Endothelial cell of umbilical vein (primary cell): ENCODE measurements at regions not wholly inside any gene's neighbourhood (a gene's known extent, or its start where the extent isn't known, plus 50 kb on each side); places are given as distances from the start of the nearest gene placed in this dataset.

ENCODE experiments used
- BruUV-seq: library from RNA; stranded (reverse); fragments of 400-500 nt; replicated peaks from 2 replicates; lab custom pipeline; 2021; lab: Mats Ljungman, UMichigan
- CTCF ChIA-PET: fragments of 300-600, 350-600 bp; sonication (Branson Sonifier 250); formaldehyde crosslinking; loops from one replicate; lab custom pipeline; 2021; ENCODE audit warnings: antibody characterized with exemption, inconsistent platforms; lab: Charles Lee
- POLR2A ChIA-PET: fragments of 300-600, 350-600 bp; sonication (Branson Sonifier 250); formaldehyde crosslinking; loops from one replicate; lab custom pipeline; 2021; ENCODE audit warnings: antibody characterized with exemption, inconsistent platforms; lab: Charles Lee
- DNase-seq: peaks from one replicate; pipeline ENCODE4 v3.0.0-alpha.2; 2011; ENCODE audit warnings: low read depth, low spot score
- FAIRE-seq: peaks from 2 replicates; lab custom pipeline; 2011; peaks lifted over from hg19 to GRCh38; lab: Jason Lieb, UNC
- H2AFZ ChIP-seq: 2 replicates; pipeline ENCODE4 v1.6.0; 2012; ENCODE audit warnings: low read depth, low read length, control low read depth, inconsistent platforms
- H3K27ac ChIP-seq: 2 replicates; pipeline ENCODE4 v1.5.1; 2011; ENCODE audit warnings: low read depth, mild to moderate bottlenecking, control low read depth, low read length, moderate library complexity; ENCODE audit not compliant: insufficient read depth
- H3K27me3 ChIP-seq, 2 experiments: 2 replicates each; pipeline versions ENCODE4 v1.6.0 to v1.6.1; 2011; ENCODE audit warnings: low read length in 2 of 2, mixed read lengths in 1 of 2; ENCODE audit not compliant: control insufficient read depth in 2 of 2, insufficient read depth in 2 of 2
- H3K36me3 ChIP-seq, 2 experiments: 2 replicates in 1 of 2; 3 replicates in 1 of 2; pipeline ENCODE4 v1.5.1; 2011; ENCODE audit warnings: low read length in 2 of 2, mild to moderate bottlenecking in 1 of 2, moderate library complexity in 1 of 2; ENCODE audit not compliant: control insufficient read depth in 2 of 2, insufficient read depth in 2 of 2; ENCODE audit errors: extremely low read depth in 1 of 2
- H3K4me1 ChIP-seq: 3 replicates; pipeline ENCODE4 v1.5.1; 2011; ENCODE audit warnings: mild to moderate bottlenecking, low read length; ENCODE audit not compliant: control insufficient read depth, insufficient read depth; ENCODE audit errors: extremely low read depth
- H3K4me2 ChIP-seq: 2 replicates; pipeline ENCODE4 v1.6.1; 2011; ENCODE audit warnings: low read length, control low read depth, mixed read lengths; ENCODE audit not compliant: insufficient read depth
- H3K4me3 ChIP-seq, 3 experiments: fragments of 200-600 bp in 1 of 3; sonication (generic), shearing (Covaris generic) in 1 of 3; replicated peaks in 1 of 3; 2 replicates each; pipeline ENCODE4 v1.5.1; 2011 to 2016; ENCODE audit warnings: control low read depth in 3 of 3, low read length in 3 of 3, mild to moderate bottlenecking in 2 of 3, inconsistent platforms in 1 of 3, low read depth in 1 of 3, moderate library complexity in 1 of 3; ENCODE audit not compliant: insufficient read depth in 1 of 3
- H3K79me2 ChIP-seq: 2 replicates; pipeline ENCODE4 v1.6.0; 2012; ENCODE audit warnings: low read length, inconsistent platforms; ENCODE audit not compliant: control insufficient read depth, insufficient read depth
- H3K9ac ChIP-seq: replicated peaks from 2 replicates; pipeline ENCODE3; 2011; ENCODE audit warnings: low read length, control low read depth; ENCODE audit not compliant: insufficient read depth; ENCODE audit errors: extremely low read depth
- H3K9me1 ChIP-seq: replicated peaks from 3 replicates; pipeline ENCODE4 v1.6.0; 2011; ENCODE audit warnings: mild to moderate bottlenecking, low read length; ENCODE audit not compliant: control insufficient read depth, insufficient read depth; ENCODE audit errors: extremely low read depth
- H3K9me3 ChIP-seq: replicated peaks from 2 replicates; pipeline ENCODE4 v1.5.1; 2012; ENCODE audit warnings: low read length, inconsistent platforms; ENCODE audit not compliant: control insufficient read depth, insufficient read depth
- H4K20me1 ChIP-seq: replicated peaks from 2 replicates; pipeline ENCODE3; 2011; ENCODE audit warnings: mild to moderate bottlenecking, low read length; ENCODE audit not compliant: control insufficient read depth, insufficient read depth; ENCODE audit errors: extremely low read depth
- CTCF ChIP-seq, 2 donors: IDR thresholded peaks; 1 replicate in 1 of 2; 2 replicates in 1 of 2; pipeline ENCODE4 v1.5.1; 2011; ENCODE audit warnings: low read length in 2 of 2, mild to moderate bottlenecking in 2 of 2, moderate library complexity in 2 of 2, control low read depth in 1 of 2, inconsistent platforms in 1 of 2, low read depth in 1 of 2; ENCODE audit not compliant: insufficient read depth in 1 of 2; ENCODE audit errors: extremely low read depth in 1 of 2
- EZH2 ChIP-seq: IDR thresholded peaks from 2 replicates; pipeline ENCODE4 v1.6.1; 2012; ENCODE audit warnings: borderline replicate concordance, low read depth, mild to moderate bottlenecking, moderate library complexity, low read length, inconsistent platforms; ENCODE audit not compliant: severe bottlenecking
- FOS ChIP-seq: IDR thresholded peaks from 2 replicates; pipeline ENCODE4 v1.6.1; 2011; ENCODE audit warnings: mild to moderate bottlenecking, low read length, moderate library complexity, borderline replicate concordance; ENCODE audit not compliant: insufficient read depth
- GATA2 ChIP-seq: IDR thresholded peaks from 2 replicates; pipeline ENCODE4 v1.7.0; 2011; ENCODE audit warnings: low read depth, mild to moderate bottlenecking, moderate library complexity, mixed read lengths, low read length; ENCODE audit not compliant: insufficient read length, insufficient read depth
- JUN ChIP-seq: IDR thresholded peaks from 2 replicates; pipeline ENCODE4 v1.6.1; 2011; ENCODE audit warnings: borderline replicate concordance, low read depth; ENCODE audit not compliant: insufficient read length, insufficient read depth
- MAX ChIP-seq: IDR thresholded peaks from 2 replicates; pipeline ENCODE4 v1.6.1; 2011; ENCODE audit not compliant: insufficient read depth, insufficient read length
- MYC ChIP-seq: IDR thresholded peaks from one replicate; pipeline ENCODE4 v1.6.1; 2011; ENCODE audit warnings: mild to moderate bottlenecking, low read depth, low read length
- POLR2A ChIP-seq: IDR thresholded peaks from 2 replicates; pipeline ENCODE4 v1.6.1; 2012; ENCODE audit warnings: low read depth, mild to moderate bottlenecking, control low read depth, low read length
- POLR2AphosphoS5 ChIP-seq: IDR thresholded peaks from 2 replicates; pipeline ENCODE4 v1.6.1; 2012; ENCODE audit warnings: low read depth, mild to moderate bottlenecking, control low read depth, low read length, moderate library complexity; ENCODE audit not compliant: insufficient read depth
- dilution Hi-C: fragments of 300-500 bp; cut with MboI; formaldehyde crosslinking; loops from one replicate; pipeline ENCODE4 v1.15.0; 2019; ENCODE audit warnings: low sequenced_read_pairs; ENCODE audit not compliant: extremely low pct_ligation_motif_present
- intact Hi-C: fragments of 100-400 bp; cut with micrococcal nuclease; formaldehyde crosslinking; loops from one replicate; pipeline ENCODE4 v1.10.0; 2022

- dilution Hi-C loops, result no loop called here
- Histone ChIP-seq H3K36me3 (no peaks in the 10 kb centered on the region), H2AFZ (no peak overlapping the region), H3K4me3 (no peak overlapping the region), H3K9me3 (no peaks in the 10 kb centered on the region), H3K27ac (no peak overlapping the region), H3K4me2 (no peak overlapping the region), H3K9me1 (no peaks in the 10 kb centered on the region), H3K79me2 (no peaks in the 10 kb centered on the region), H3K4me1 (no peaks in the 10 kb centered on the region), H3K9ac (no peak overlapping the region), H4K20me1 (no peaks in the 10 kb centered on the region), H3K27me3 (peaks cover 6 to 11% of the 10 kb centered on the region in 2 experiments)
- CTCF ChIA-PET, result interaction anchor here (1.5 kb wide), 1 partner anchor 13 kb away, joined by 4 read pairs; no protein-coding TSS in a partner anchor
- TF ChIP-seq FOS, result no peak
- no peak for TF ChIP-seq JUN
- TF ChIP-seq MAX, result no peak
- no peak for TF ChIP-seq GATA2
- no peak for TF ChIP-seq POLR2AphosphoS5
- no peak for TF ChIP-seq MYC
- TF ChIP-seq CTCF (IDR thresholded peaks at IDR 0.05; ENCODE audit: extremely low read depth in 1 of 2, insufficient read depth in 1 of 2, low read depth in 1 of 2, low read length in 2 of 2), result no peak
- TF ChIP-seq EZH2, result no peak
- no peak for TF ChIP-seq POLR2A
- POLR2A ChIA-PET, result no interaction called here
- no TSS peak for BruUV-seq
- intact Hi-C loops, result no loop called here
- DNase-seq (no peak), FAIRE-seq (no peak)
Measured at GRCh38 chr10:78781251-78781913, 287.4 kb upstream of the ZMIZ1 start.
